Endothelial cell of umbilical vein (primary cell): ENCODE measurements at regions not wholly inside any gene's neighbourhood (a gene's known extent, or its start where the extent isn't known, plus 50 kb on each side); places are given as distances from the start of the nearest gene placed in this dataset.

Experiments
- EZH2 ChIP-seq: IDR thresholded peaks from 2 replicates; pipeline ENCODE4 v1.6.1; 2012; ENCODE audit warnings: borderline replicate concordance, low read depth, mild to moderate bottlenecking, moderate library complexity, low read length, inconsistent platforms; ENCODE audit not compliant: severe bottlenecking
- JUN ChIP-seq: IDR thresholded peaks from 2 replicates; pipeline ENCODE4 v1.6.1; 2011; ENCODE audit warnings: borderline replicate concordance, low read depth; ENCODE audit not compliant: insufficient read length, insufficient read depth
- MAX ChIP-seq: IDR thresholded peaks from 2 replicates; pipeline ENCODE4 v1.6.1; 2011; ENCODE audit not compliant: insufficient read depth, insufficient read length
- TF ChIP-seq, protein P1 (sequence below), 2 donors: IDR thresholded peaks; 1 replicate in 1 of 2; 2 replicates in 1 of 2; pipeline ENCODE4 v1.5.1; 2011; ENCODE audit warnings: low read length in 2 of 2, mild to moderate bottlenecking in 2 of 2, moderate library complexity in 2 of 2, control low read depth in 1 of 2, inconsistent platforms in 1 of 2, low read depth in 1 of 2; ENCODE audit not compliant: insufficient read depth in 1 of 2; ENCODE audit errors: extremely low read depth in 1 of 2

- TF ChIP-seq, protein P1, sequence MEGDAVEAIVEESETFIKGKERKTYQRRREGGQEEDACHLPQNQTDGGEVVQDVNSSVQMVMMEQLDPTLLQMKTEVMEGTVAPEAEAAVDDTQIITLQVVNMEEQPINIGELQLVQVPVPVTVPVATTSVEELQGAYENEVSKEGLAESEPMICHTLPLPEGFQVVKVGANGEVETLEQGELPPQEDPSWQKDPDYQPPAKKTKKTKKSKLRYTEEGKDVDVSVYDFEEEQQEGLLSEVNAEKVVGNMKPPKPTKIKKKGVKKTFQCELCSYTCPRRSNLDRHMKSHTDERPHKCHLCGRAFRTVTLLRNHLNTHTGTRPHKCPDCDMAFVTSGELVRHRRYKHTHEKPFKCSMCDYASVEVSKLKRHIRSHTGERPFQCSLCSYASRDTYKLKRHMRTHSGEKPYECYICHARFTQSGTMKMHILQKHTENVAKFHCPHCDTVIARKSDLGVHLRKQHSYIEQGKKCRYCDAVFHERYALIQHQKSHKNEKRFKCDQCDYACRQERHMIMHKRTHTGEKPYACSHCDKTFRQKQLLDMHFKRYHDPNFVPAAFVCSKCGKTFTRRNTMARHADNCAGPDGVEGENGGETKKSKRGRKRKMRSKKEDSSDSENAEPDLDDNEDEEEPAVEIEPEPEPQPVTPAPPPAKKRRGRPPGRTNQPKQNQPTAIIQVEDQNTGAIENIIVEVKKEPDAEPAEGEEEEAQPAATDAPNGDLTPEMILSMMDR (IDR thresholded peaks at IDR 0.05; ENCODE audit: extremely low read depth in 1 of 2, insufficient read depth in 1 of 2, low read depth in 1 of 2, low read length in 2 of 2): no peak
- TF ChIP-seq EZH2 (no peak), JUN (no peak), MAX (no peak)
Measured at GRCh38 chr10:44056206-44056605, 328.7 kb downstream of the CXCL12 start.
